ENCODE measurements at regions not wholly inside any gene's neighbourhood (a gene's known extent, or its start where the extent isn't known, plus 50 kb on each side); places are given as distances from the start of the nearest gene placed in this dataset.

DNA sequence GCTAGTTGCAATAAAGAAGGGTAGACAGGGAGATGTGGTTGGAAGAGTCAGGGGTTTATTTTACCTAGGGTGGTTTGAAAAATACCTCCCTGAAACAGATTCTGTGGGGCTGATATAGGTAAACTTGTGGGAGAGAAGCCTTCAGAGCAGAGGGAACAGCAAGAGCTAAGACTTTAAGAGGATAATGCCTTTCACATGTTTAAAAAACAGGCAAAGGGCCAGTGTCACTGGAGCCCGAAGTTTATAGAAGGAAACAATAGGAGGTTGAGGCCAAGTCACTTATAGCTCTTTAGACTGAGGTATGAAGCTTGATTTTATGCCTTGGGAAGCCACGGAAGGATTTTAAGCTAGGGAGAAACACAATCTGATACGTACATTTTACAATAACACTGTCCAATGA lies 448.7 kb downstream of the TAFA4 start:
- H4K20me1 ChIP-seq (replicated peaks in 1 of 2; ENCODE audit: control insufficient read depth in 1 of 2, insufficient read depth in 2 of 2, low read length in 2 of 2): no peaks in the 10 kb centered on the region
- no peaks in the 10 kb centered on the region for H3K9me3 ChIP-seq (ENCODE audit: insufficient read depth in 2 of 2, low read depth in 1 of 2, low read length in 1 of 2)
- H3K4me3 ChIP-seq (ENCODE audit: extremely low read depth in 1 of 4, insufficient read depth in 2 of 4, low read depth in 3 of 4, low read length in 4 of 4): no peak overlapping the region
- H3K23me2 ChIP-seq (ENCODE audit: low read depth, low read length): no peaks in the 10 kb centered on the region
- no peak overlapping the region for H2BK12ac ChIP-seq (ENCODE audit: low read depth, low read length)
- H4K8ac ChIP-seq (ENCODE audit: extremely low read depth, insufficient read depth, low read length): no peak overlapping the region
- POLR2A ChIA-PET (ENCODE audit: partially characterized antibody): no interaction called here
- no peak overlapping the region for H3K56ac ChIP-seq (replicated peaks; ENCODE audit: insufficient read length, low read depth, low read length)
- TF ChIP-seq RFX5 (IDR thresholded peaks at IDR 0.05; ENCODE audit: borderline replicate concordance, low read depth, low read length) (no peak), FOSL1 (IDR thresholded peaks at IDR 0.05; ENCODE audit: insufficient read depth, low read depth, low read length) (no peak), CHD2 (IDR thresholded peaks at IDR 0.05; ENCODE audit: low read length) (no peak), SP1 (IDR thresholded peaks at IDR 0.05; ENCODE audit: low read depth, low read length) (no peak), TEAD4 (IDR thresholded peaks at IDR 0.05; ENCODE audit: low read depth, low read length) (no peak), GTF2F1 (IDR thresholded peaks at IDR 0.05; ENCODE audit: borderline replicate concordance, low read depth, low read length) (no peak), BCL11A (IDR thresholded peaks at IDR 0.05; ENCODE audit: low read depth in 2 of 2, low read length in 2 of 2) (no peak), CTBP2 (IDR thresholded peaks at IDR 0.05; ENCODE audit: borderline replicate concordance, insufficient read depth, insufficient read length, low read length) (no peak), EP300 (IDR thresholded peaks at IDR 0.05; ENCODE audit: borderline replicate concordance in 1 of 2, low read depth in 2 of 2, low read length in 2 of 2) (no peak), TCF12 (IDR thresholded peaks at IDR 0.05; ENCODE audit: low read depth, low read length) (no peak), HDAC6 (IDR thresholded peaks at IDR 0.05; ENCODE audit: low read depth, low read length) (no peak), MAFK (IDR thresholded peaks at IDR 0.05; ENCODE audit: low read depth, low read length) (no peak)
- H3K36me3 ChIP-seq (ENCODE audit: control insufficient read depth in 2 of 4, insufficient read depth in 4 of 4, low read length in 3 of 4): no peaks in the 10 kb centered on the region
- no peak overlapping the region; the same call in 1 of the 2 replicates for H2AFZ ChIP-seq (ENCODE audit: low read length)
- H3K18ac ChIP-seq (ENCODE audit: extremely low read depth, low read length): no peak overlapping the region
- H3K23ac ChIP-seq (ENCODE audit: insufficient read length): no peak overlapping the region
- H2BK5ac ChIP-seq (ENCODE audit: low read depth, low read length): no peak overlapping the region
- H2BK120ac ChIP-seq (replicated peaks; ENCODE audit: low read depth, low read length): no peak overlapping the region
- no peak overlapping the region for H3K27ac ChIP-seq (ENCODE audit: low read depth, low read length)
- no peak for DNase-seq (ENCODE audit: low read depth in 1 of 2, low spot score in 2 of 2)
- H2BK15ac ChIP-seq (ENCODE audit: low read length): no peak overlapping the region
- no peaks in the 10 kb centered on the region for H3K27me3 ChIP-seq (replicated peaks in 1 of 4; ENCODE audit: control insufficient read depth in 3 of 4, extremely low read depth in 1 of 4, insufficient read depth in 3 of 4, low read length in 3 of 4)
- no peak overlapping the region for H2AK5ac ChIP-seq (ENCODE audit: low read depth, low read length)
- H3K79me2 ChIP-seq (ENCODE audit: control insufficient read depth in 1 of 2, insufficient read depth in 2 of 2, low read length in 2 of 2): no peaks in the 10 kb centered on the region
- no peaks in the 10 kb centered on the region; a peak in 1 of 7 replicates for H3K4me1 ChIP-seq (replicated peaks in 1 of 4; ENCODE audit: control insufficient read depth in 3 of 4, insufficient read depth in 4 of 4, low read length in 3 of 4)
- no peak overlapping the region for H2BK20ac ChIP-seq (ENCODE audit: low read length)
- H3K14ac ChIP-seq (ENCODE audit: insufficient read length): no peak overlapping the region
- 90% methylated on average over 3 of the region's 3 CpGs; no CpG with 5 or more reads in 1 of the 2 experiments for WGBS, 2 experiments (ENCODE audit: extremely low coverage in 1 of 2, insufficient coverage in 1 of 2, insufficient read length in 1 of 2, insufficient replicate concordance in 2 of 2, low coverage in 1 of 2, low lambda C conversion rate in 2 of 2, missing lambda C conversion rate in 1 of 2)
- no peak overlapping the region for H3K9ac ChIP-seq (replicated peaks in 1 of 4; ENCODE audit: extremely low read depth in 1 of 4, low read depth in 3 of 4, low read length in 3 of 4)
- no peak overlapping the region for H4K91ac ChIP-seq (replicated peaks; ENCODE audit: insufficient read length, low read length)
- no peak for FAIRE-seq
- no peak overlapping the region for H4K5ac ChIP-seq (ENCODE audit: insufficient read length, low read depth, low read length)
- CTCF ChIA-PET (ENCODE audit: partially characterized antibody): interaction anchor here (1.0 to 1.9 kb wide), 2 partner anchors 9 to 11 kb away, joined by 3 to 4 read pairs; no protein-coding TSS in a partner anchor
- H3K4ac ChIP-seq (replicated peaks; ENCODE audit: insufficient read length, low read depth, low read length): no peak overlapping the region
- H3K4me2 ChIP-seq (ENCODE audit: insufficient read depth in 1 of 2, low read depth in 2 of 2, low read length in 2 of 2): no peak overlapping the region
- H3K79me1 ChIP-seq (ENCODE audit: low read depth, low read length): no peaks in the 10 kb centered on the region
